ENCODE measurements at regions not wholly inside any gene's neighbourhood (a gene's known extent, or its start where the extent isn't known, plus 50 kb on each side); places are given as distances from the start of the nearest gene placed in this dataset.
A peak's percentile ranks its signal among the peaks of the same experiment; 100 is the strongest.

GRCh38 chrX:137891431-137891830, 325.5 kb downstream of the ZIC3 start (continued):
- TF ChIP-seq RELA (CRISPR knock-in tag; IDR thresholded peaks at IDR 0.05; ENCODE audit: borderline replicate concordance) (no peak), NR2C2 (CRISPR knock-in tag; IDR thresholded peaks at IDR 0.05) (no peak), AR (CRISPR knock-in tag; IDR thresholded peaks at IDR 0.05) (no peak)

- H3K36me3 Mint-ChIP-seq: no peaks in the 10 kb centered on the region; the same call in 1 of the 2 replicates
- H3K27me3 Mint-ChIP-seq (ENCODE audit: low read depth): no peaks in the 10 kb centered on the region; the same call in 1 of the 2 replicates
- DNase-seq (ENCODE audit: low spot score): peak; percentile 19
- ChIA-PET POLR2A (no interaction called here), CTCF (interaction anchor here (1.0 to 1.6 kb wide), 6 partner anchors 20 to 467 kb away, joined by 3 to 7 read pairs (median 4); no protein-coding TSS in a partner anchor)
- no peak overlapping the region for H3K4me3 Mint-ChIP-seq
- peaks cover 11% of the 10 kb centered on the region for H3K4me1 Mint-ChIP-seq
- TF ChIP-seq ZBTB21 (CRISPR knock-in tag; IDR thresholded peaks at IDR 0.05; ENCODE audit: borderline replicate concordance) (no peak), ATF3 (CRISPR knock-in tag; conservative IDR thresholded peaks at IDR 0.05) (no peak)
- no peak overlapping the region for H3K27ac Mint-ChIP-seq
- ATAC-seq: peak; percentile 76
- peaks cover 18% of the 10 kb centered on the region for H3K9me3 Mint-ChIP-seq
Measured at GRCh38 chrX:137896123-137896522, 330.2 kb downstream of the ZIC3 start.

GRCh38 chrX:137915466-137915865, 349.5 kb downstream of the ZIC3 start:
- 0 out of 2 replicates have a peak, but pooled peaks cover 3% of the 10 kb centered on the region for H3K9me3 Mint-ChIP-seq
- ATAC-seq: no peak
- peaks cover 34% of the 10 kb centered on the region for H3K4me1 Mint-ChIP-seq
- DNase-seq (ENCODE audit: low spot score): no peak
- CTCF ChIA-PET: no interaction called here
- peaks cover 2% of the 10 kb centered on the region for H3K27me3 Mint-ChIP-seq (ENCODE audit: low read depth)
- H3K27ac Mint-ChIP-seq: no peak overlapping the region
- H3K4me3 Mint-ChIP-seq: no peak overlapping the region
- POLR2A ChIA-PET: no interaction called here
- H3K36me3 Mint-ChIP-seq: no peaks in the 10 kb centered on the region; the same call in 1 of the 2 replicates
- TF ChIP-seq AFF4 (CRISPR knock-in tag; IDR thresholded peaks at IDR 0.05; ENCODE audit: borderline replicate concordance) (no peak), NR3C1 (CRISPR knock-in tag; conservative IDR thresholded peaks at IDR 0.05; ENCODE audit: low read depth) (no peak), USF2 (CRISPR knock-in tag; IDR thresholded peaks at IDR 0.05) (no peak), JAZF1 (CRISPR knock-in tag; IDR thresholded peaks at IDR 0.05) (no peak), RORB (CRISPR knock-in tag; IDR thresholded peaks at IDR 0.05) (no peak), NR1H2 (CRISPR knock-in tag; IDR thresholded peaks at IDR 0.05) (no peak), USF1 (CRISPR knock-in tag; IDR thresholded peaks at IDR 0.05) (no peak), IRF1 (CRISPR knock-in tag; IDR thresholded peaks at IDR 0.05) (no peak), ZNF423 (CRISPR knock-in tag; IDR thresholded peaks at IDR 0.05) (no peak), FOXP1 (CRISPR knock-in tag; IDR thresholded peaks at IDR 0.05; ENCODE audit: borderline replicate concordance) (no peak), SP1 (CRISPR knock-in tag; conservative IDR thresholded peaks at IDR 0.05) (no peak), ZNF425 (CRISPR knock-in tag; conservative IDR thresholded peaks at IDR 0.05) (no peak), CREB1 (CRISPR knock-in tag; IDR thresholded peaks at IDR 0.05) (no peak), PREB (CRISPR knock-in tag; IDR thresholded peaks at IDR 0.05; ENCODE audit: borderline replicate concordance) (no peak), MAX (CRISPR knock-in tag; IDR thresholded peaks at IDR 0.05) (no peak), ZNF671 (CRISPR knock-in tag; IDR thresholded peaks at IDR 0.05) (no peak)
